ENCODE measurements at regions not wholly inside any gene's neighbourhood (a gene's known extent, or its start where the extent isn't known, plus 50 kb on each side); places are given as distances from the start of the nearest gene placed in this dataset.

GRCh38 chr7:47094462-47094861 is 487.4 kb downstream of the TNS3 start:
- no peaks in the 10 kb centered on the region for H3K9me3 Mint-ChIP-seq
- Histone ChIP-seq H3F3A (ENCODE audit: low read depth) (no peaks in the 10 kb centered on the region), H3K27ac (no peak overlapping the region), H3K79me2 (ENCODE audit: low read depth) (no peaks in the 10 kb centered on the region), H3K27me3 (no peaks in the 10 kb centered on the region), H3K4me2 (no peak overlapping the region), H3K4me3 (no peak overlapping the region), H3K4me1 (no peaks in the 10 kb centered on the region), H3K36me3 (no peaks in the 10 kb centered on the region), H4K20me1 (ENCODE audit: low read depth) (no peaks in the 10 kb centered on the region), H3K9me3 (ENCODE audit: low read depth) (no peaks in the 10 kb centered on the region), H2AFZ (replicated peaks) (no peak overlapping the region), H3K9ac (no peak overlapping the region)
- TF ChIP-seq CTCF (IDR thresholded peaks at IDR 0.05) = no peak
- no peak for TF ChIP-seq EZH2 (IDR thresholded peaks at IDR 0.05)
- TF ChIP-seq EZH2phosphoT487 (IDR thresholded peaks at IDR 0.05) = no peak
- H3K27ac Mint-ChIP-seq = no peak overlapping the region
- H3K36me3 Mint-ChIP-seq = no peaks in the 10 kb centered on the region
- H3K27me3 Mint-ChIP-seq (ENCODE audit: insufficient read depth, low read depth) = no peaks in the 10 kb centered on the region
- H3K4me3 Mint-ChIP-seq = no peak overlapping the region
- no peaks in the 10 kb centered on the region for H3K4me1 Mint-ChIP-seq
- no peak for DNase-seq (ENCODE audit: low spot score)

GRCh38 chr7:47093320-47094234 is 488.3 kb downstream of the TNS3 start:
- no peaks in the 10 kb centered on the region for H3K9me3 Mint-ChIP-seq
- H3K4me3 Mint-ChIP-seq = no peak overlapping the region
- H3K27me3 Mint-ChIP-seq (ENCODE audit: insufficient read depth, low read depth) = peaks cover 3% of the 10 kb centered on the region
- H3K27ac Mint-ChIP-seq = no peak overlapping the region
- H3K36me3 Mint-ChIP-seq = no peaks in the 10 kb centered on the region
- Histone ChIP-seq H3K27ac (no peak overlapping the region), H3K79me2 (ENCODE audit: low read depth) (no peaks in the 10 kb centered on the region), H2AFZ (replicated peaks) (no peak overlapping the region), H4K20me1 (ENCODE audit: low read depth) (no peaks in the 10 kb centered on the region), H3K4me2 (no peak overlapping the region), H3K9me3 (ENCODE audit: low read depth) (no peaks in the 10 kb centered on the region), H3K36me3 (no peaks in the 10 kb centered on the region), H3K27me3 (no peaks in the 10 kb centered on the region), H3K4me3 (no peak overlapping the region), H3K9ac (no peak overlapping the region), H3K4me1 (no peaks in the 10 kb centered on the region), H3F3A (ENCODE audit: low read depth) (no peaks in the 10 kb centered on the region)
- peaks cover 3% of the 10 kb centered on the region for H3K4me1 Mint-ChIP-seq
- TF ChIP-seq EZH2phosphoT487 (IDR thresholded peaks at IDR 0.05) (no peak), CTCF (IDR thresholded peaks at IDR 0.05) (no peak), EZH2 (IDR thresholded peaks at IDR 0.05) (no peak)
- no peak for DNase-seq (ENCODE audit: low spot score)

DNA sequence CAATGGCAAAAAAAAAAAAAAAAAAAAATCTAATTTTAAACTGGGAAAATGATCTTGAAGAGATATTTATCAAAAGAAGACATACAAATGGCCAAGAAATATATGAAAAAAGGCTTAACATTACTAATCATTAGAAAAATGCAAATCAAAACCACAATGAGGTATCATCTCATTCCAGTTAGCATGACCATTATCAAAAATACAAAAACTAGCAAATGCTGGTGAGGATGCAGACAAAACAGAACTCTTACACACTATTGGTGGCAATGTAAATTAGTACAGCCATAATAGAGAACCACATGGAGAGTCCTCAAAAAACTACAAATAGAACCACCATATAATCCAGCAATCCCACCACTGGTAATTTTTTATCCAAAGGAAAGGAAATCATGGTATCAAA is 489.6 kb downstream of the TNS3 start:
- no peak overlapping the region for H3K27ac ChIP-seq
- TF ChIP-seq EZH2 (IDR thresholded peaks at IDR 0.05) (no peak), CTCF (IDR thresholded peaks at IDR 0.05) (no peak), EZH2phosphoT487 (IDR thresholded peaks at IDR 0.05) (no peak)
- Mint-ChIP-seq H3K4me3 (no peak overlapping the region), H3K4me1 (peaks cover 4% of the 10 kb centered on the region), H3K27ac (no peak overlapping the region), H3K27me3 (ENCODE audit: insufficient read depth, low read depth) (peaks cover 3% of the 10 kb centered on the region), H3K9me3 (no peaks in the 10 kb centered on the region), H3K36me3 (no peaks in the 10 kb centered on the region)
- no peak for DNase-seq (ENCODE audit: low spot score)
- no peak overlapping the region for H3K4me3 ChIP-seq
- H2AFZ ChIP-seq (replicated peaks) = no peak overlapping the region
- H3K27me3 ChIP-seq = no peaks in the 10 kb centered on the region
- H3F3A ChIP-seq (ENCODE audit: low read depth) = no peaks in the 10 kb centered on the region
- H3K79me2 ChIP-seq (ENCODE audit: low read depth) = no peaks in the 10 kb centered on the region
- no peaks in the 10 kb centered on the region for H3K4me1 ChIP-seq
- no peaks in the 10 kb centered on the region for H3K9me3 ChIP-seq (ENCODE audit: low read depth)
- H3K4me2 ChIP-seq = no peak overlapping the region
- no peaks in the 10 kb centered on the region for H4K20me1 ChIP-seq (ENCODE audit: low read depth)
- H3K36me3 ChIP-seq = no peaks in the 10 kb centered on the region
- no peak overlapping the region for H3K9ac ChIP-seq
